ENCODE measurements at regions not wholly inside any gene's neighbourhood (a gene's known extent, or its start where the extent isn't known, plus 50 kb on each side); places are given as distances from the start of the nearest gene placed in this dataset.

DNA sequence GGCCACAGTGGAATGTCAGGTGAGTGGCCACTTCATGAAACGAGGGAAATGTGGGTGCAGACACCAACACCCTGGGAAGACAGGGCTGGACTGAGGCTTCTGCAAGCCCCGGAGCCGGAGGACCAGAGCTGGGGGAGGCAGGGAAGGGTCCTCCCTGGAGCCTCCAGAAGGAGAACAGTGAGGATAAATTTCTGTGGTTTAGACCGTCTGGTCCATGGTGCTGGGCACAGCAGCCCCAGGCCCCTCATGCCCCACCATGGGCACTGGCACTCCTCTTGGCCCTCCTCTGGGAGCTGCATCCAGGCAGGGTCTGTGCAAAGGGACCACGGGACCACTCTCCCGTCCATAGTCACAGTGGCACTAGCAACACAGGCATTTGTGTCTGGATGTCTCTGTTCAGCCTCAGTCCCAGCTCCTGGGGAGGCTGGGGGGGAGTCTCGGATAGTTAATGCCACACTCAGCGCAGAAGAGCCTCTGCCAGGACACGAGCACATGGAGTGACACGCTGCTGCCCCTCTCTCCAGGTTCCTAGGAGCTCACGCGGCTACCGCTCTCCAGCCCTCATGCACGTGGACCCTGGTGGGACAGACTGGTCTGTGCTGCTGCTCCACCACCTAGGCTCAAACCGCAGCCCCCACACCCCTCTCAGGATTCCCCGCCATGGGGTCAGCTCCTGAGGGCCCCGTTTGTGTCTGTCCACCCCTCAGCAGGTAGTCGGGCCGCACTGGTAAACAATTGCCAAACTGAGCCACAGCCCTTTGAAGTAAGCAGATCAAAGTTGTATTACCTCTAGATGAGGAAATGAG lies 305.9 kb upstream of the SALL3 start:
- DNase-seq = no peak

DNA sequence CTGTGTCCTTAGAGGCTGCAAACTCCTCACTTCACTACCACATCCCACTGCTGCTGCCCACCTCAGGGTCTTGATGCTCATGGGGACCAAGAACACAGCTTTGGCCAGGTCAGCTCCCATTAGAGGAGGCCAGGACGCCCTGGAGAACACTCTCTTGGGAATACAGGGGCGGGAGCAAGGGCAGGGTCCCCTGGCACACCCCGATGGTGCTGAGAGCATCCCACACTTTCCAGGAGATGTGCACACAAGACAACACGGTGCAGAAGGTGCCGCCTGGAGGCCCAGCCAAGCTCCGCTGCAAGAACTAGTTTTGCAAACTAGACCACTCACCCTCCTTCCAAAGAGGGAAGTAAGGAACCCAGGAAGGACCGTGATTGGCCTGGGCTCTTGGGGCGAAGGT lies 304.4 kb upstream of the SALL3 start:
- no peak for DNase-seq

DNA sequence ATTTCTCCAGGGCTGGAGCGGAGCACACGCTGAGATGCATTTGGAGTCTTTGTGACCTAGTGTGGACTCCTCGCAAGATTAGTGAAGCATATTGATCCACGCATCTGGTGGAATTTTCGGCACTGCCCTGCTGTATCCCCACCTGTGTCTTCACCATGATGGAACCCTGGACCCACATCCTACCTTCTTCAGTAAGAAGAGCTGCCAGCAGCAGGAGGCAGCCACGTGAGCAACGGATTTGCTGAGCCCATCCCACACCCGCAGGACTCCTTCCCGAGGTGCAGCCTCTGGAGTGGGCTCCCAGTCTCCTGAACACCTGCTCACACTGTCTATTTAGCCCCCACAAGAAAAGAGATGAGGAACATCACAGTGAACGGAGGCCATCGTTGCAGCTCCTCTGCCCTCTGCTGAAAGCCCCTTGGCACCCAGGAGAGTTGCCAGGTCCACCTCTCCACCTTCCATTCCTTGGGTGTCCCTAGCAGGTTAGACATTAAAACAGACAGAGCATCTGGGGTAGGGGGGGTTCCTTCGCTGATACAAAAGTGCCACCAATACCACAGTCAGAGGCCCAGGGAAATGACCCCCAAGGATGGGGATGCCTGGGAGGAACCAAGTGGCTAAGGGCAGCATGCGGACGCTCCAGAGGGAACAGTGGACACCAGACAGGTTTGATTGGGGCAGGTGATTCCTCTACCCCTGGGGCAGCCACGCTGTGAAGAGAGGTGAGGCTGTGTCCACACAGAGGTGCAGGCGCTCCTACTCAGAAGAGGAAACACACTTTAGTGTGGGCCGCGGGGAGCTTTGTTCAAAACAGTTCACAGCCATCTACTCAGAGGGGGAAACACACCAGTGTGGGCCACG lies 302.8 kb upstream of the SALL3 start:
- no peak for DNase-seq

DNA sequence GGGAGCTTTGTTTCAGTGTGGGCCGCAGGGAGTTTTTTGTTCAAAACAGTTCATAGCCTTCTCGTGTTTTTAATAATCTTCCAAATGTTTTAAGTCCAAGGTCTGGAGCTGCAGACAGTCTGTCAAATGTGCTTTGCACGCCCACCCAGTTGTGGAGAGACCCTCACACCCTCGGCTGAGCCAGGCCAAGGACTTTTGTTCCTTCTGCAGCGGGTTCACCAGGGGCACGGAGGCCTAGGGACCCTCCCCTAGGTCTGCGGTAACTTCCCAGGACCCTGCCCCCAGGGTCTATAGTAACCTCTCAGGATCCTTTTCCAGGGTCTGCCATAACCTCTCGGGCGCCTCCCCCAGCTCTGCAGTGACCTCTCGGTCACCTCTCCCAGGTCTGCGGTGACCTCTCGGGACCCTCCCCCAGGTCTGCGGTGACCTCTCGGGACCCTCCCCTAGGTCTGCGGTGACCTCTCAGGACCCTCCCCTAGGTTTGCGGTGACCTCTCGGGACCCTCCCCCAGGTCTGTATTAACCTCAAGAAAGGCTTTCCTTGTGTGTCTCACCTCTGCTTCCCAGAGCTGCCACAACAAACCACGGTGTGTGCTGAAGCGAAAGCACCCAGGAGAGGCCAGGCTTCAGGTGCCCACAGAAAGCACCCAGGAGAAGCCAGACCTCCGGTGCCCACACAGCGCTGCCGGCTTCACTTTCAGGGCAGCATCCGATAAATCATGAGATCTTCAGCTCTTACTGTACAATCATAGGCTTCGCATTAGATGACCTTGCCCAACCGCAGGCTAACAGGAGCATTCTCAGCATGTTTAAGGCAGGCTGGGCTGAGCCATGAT lies 301.9 kb upstream of the SALL3 start:
- DNase-seq = no peak

DNA sequence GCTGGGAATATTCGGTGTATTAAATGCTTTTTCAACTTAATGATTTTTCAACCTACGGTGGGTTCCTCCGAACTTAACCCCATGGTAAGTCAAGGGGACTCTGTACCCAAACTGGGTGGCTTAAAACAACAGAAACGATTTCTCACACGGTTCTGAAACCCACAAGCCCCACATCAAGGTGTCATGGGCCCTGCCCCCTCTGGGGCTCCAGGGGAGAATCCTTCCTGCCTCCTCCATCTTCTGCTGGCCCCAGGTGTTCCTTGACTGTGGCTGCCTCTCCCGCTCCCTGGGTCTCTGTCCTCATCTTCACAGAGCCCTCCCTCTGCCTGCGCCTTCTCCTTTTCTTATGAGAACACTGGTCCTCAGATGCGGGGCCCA lies 301.3 kb upstream of the SALL3 start:
- no peak for DNase-seq

DNA sequence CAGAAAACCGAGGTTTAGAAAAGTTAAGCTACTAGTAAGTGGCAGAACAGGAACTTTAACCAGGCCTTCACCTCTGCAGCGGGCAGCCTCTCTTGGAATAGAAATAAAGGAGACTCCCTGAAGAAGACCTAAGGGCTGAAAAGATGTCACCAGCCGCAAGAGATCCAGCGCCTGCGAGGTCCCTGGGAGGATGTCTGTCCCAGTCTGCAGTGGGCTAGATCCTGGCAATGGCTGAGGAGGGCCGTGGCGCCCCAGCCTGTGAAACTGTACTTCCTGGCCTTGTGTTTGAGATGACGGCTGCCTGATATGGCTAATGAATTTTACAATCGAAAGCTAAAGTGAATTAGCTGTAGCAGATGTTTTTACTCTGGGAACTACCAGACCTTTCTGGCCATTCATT lies 300.6 kb upstream of the SALL3 start:
- DNase-seq = no peak

DNA sequence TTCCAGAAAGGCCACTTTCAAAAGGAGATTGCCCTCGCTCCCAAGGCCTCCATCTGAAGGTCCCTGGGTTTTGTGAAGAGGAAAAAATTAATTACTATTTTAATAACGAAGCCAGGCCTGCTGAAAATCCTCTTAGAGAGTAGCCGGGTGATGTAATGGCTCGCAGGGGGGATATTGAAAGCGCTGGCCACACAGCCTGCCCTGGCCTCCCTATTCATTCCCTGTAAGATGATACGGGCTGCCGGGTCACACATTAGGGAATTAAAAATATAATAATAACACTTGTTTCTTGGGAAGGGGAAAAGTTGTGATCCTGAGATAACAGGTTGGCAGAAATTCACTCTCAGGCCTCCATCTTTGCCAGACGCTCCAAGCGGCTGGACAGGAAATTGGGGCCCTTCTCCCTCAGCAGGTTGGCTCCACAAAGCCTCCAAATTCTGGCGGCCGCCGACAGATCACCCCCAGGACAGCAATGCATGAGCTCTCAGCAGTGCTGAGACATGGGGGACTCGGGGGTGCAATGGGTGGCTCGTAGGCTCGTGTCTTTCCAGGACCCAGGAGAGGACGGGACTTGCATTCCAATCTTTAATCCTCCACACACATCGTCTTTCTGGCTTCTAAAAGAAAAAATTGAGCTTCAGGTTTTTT lies 299.9 kb upstream of the SALL3 start:
- no peak for DNase-seq

DNA sequence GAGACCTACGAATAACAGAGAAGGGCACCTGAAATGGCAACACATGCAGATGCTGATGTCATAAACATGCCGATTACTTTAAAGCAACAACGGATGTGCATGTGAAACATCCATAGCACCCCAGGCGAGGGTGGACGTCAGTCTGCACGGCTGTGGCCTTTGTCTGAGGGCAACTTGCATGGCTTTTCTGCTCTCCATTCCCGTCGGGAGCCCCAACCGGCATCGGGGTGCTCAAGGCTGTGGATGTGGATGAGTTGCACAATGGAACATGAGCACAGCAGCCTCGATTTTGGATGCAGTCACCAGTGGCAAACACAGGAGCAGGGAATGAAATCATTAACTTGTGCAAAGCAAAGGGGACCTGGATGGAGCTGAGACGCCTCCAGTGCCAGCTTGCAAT lies 298.2 kb upstream of the SALL3 start:
- no peak for DNase-seq

DNA sequence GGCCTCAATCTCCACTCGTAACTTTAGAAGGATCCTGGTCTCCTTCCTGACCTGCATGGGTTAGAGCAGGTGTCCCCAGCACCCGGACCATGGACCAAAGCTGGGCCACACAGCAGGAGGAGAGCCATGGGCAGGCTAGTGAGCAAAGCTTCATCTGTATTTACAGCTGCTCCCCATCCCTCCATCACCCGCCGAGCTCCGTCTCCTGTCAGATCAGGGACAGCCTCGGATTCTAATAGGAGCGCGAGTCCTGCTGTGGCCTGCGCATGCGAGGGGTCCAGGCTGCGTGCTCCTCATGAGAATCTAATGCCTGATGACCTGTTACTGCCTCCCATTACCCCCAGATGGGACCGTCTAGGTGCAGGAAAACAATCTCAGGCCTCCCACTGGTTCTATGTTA lies 297.7 kb upstream of the SALL3 start:
- no peak for DNase-seq

DNA sequence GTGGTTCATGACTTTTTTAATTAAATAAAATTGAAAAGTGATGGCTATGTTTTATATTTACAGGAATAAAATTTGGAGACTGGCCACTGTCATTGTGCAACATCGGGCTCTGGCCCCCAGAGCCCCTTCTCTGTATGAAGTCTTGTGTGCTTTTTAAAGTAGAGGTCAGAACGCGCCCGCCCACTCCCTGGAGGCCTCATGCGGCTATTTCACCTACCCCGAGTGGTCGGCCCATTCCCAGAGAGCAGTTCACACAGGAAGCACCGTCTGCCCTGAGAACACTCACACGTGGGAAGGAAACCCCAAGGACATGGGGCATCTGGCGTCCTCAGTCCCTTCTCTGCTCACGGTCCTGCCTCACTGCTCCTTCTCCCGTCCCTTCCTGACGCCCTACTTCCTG lies 296.9 kb upstream of the SALL3 start:
- no peak for DNase-seq

DNA sequence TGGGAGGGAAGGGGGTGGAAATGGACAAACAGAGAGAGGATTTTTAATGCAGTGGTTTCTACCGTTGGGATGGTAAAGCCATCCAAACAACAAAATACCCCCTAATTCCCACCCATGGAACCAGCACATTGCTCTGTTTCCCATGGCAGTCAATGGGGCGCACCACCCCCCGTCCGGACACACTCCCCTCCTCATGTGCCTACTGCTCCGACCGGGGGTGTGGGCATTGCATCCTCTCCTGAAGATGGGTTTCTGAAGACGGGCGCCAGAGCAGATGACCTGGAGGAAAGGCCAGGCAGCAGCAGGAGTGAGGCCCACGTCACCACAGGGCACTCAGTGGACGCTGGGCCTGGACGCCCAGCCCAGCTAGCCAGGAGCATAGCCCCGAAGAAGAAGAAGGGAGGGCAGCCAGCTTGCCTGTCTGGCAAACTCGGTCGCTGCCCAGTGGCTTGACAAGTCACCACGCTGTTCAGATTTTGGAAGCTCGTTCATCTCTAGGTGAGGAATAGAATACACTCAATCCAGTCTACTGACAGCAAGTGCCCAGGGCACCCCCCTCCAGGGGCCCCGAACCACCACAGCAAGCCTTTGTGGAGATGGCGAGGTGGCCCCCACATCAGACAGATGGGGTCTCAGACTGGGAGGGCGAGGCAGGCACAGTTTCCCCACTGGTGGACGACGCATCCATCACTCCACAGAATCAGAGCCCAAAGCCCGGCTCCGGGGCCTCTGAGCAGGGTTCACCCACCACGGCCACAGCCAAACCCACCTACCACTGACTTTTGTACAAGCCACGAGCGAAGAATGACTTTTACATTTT lies 296.2 kb upstream of the SALL3 start:
- no peak for DNase-seq

DNA sequence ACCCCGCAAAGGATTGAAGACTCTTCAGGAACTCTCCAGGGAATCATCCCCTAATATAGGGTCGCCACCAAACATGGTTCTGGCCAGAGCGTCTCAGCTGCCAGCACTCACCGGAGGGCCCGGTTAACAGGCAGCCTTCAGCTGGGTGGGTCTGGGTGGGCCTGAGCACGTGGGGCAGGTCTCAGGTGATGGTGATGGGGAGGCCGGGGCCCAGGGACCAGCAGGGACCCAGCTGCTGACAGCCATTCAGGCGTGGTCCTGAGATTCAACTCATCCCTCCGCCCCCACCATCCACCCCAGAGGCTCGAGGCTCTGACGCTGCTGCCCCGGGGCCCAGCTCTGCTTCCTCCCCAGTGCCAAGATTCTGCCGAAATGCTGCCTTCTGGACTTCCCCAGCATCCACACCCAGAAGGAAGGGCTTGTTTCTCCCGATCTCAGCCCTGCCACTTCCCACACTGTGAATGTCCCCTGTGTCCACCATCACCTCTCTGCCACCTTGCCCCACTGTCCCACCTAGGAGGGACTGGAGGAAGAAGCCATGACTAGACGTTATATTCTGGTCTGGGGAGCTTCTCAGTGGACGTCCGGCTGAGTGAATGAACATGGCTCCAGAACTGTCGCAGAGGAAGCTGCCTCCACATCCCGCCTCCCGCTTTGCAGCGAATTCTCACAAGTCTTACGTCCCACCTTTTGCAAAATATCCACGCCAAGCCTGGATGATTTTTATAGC lies 294.2 kb upstream of the SALL3 start:
- no peak for DNase-seq

DNA sequence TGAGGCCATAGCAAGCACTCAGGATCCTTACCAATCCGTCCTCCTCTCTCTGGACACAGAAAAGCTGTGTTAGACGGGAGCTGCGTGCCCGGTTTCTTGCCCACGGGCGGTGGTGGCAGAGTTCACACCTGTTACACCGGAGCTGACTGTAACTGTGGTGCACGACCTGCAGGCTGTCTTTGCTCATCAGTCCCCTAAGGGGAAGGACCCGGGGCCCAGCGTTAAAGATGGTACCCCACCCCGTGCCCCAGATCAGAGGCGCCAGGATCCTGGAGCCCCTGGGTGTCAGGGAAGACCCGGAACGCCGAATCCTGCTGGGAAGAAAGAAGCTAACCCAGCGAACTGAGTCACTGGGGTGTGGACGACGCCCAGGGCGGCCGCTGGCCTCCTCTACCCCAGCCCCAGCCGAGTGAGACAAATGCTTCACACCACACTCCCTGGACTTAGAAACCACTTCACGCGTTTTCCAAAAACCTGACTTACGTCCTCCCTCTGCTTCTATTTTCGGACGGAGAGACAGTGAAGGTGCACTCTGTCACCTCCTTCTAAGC lies 293.6 kb upstream of the SALL3 start:
- DNase-seq = no peak

DNA sequence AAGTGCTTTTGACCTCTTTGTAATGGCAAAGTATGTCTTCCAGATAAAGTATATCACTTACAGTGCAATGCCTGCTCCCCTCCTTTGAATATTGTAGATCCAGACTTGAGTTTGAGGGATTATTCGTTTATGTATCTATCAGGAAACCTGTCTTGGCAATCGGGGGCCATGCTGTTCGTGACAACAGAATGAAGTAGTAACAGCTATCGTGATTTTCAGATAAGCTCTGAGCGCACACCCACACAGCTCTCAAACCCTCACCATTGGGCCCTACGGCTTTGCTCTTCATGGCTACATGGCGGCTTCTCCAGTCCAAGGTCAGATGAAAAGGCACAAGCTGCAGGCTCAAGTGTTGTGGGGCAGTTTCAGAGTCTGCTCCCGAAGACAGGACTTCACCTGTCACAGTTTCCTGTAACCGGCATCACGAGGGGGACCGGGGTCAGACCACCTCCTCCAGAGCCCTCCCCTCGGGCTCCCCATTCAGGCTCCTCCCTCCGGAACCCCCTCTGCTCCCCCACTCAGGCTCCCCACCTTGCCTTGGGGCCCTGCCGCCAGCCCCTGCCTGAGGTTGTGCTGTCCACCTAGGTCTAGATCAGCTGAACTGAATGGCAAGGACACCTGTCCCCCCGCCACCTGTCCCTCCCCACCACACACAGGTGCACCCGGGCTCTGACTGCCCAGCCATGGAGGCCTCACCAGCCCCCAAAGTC lies 292.5 kb upstream of the SALL3 start:
- DNase-seq = no peak

DNA sequence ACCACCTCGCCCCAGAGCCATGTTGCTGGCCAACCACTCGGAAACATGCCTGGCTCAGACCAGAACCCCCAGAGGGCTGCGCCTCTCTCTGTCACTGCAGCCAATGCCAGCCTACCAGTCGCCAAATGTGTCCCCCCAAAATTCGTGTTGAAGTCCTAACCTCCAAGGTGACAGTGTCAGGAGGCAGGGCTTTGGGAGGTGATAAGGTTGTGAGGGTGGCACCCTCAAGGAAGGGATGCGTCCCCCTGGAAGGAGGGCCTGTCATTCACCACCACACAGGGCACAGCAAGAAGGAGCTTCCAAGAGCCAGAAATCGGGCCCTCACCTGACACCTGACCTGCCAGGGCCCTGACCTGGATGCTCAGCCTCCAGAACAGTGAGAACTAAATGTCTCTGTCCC lies 291.9 kb upstream of the SALL3 start:
- no peak for DNase-seq

DNA sequence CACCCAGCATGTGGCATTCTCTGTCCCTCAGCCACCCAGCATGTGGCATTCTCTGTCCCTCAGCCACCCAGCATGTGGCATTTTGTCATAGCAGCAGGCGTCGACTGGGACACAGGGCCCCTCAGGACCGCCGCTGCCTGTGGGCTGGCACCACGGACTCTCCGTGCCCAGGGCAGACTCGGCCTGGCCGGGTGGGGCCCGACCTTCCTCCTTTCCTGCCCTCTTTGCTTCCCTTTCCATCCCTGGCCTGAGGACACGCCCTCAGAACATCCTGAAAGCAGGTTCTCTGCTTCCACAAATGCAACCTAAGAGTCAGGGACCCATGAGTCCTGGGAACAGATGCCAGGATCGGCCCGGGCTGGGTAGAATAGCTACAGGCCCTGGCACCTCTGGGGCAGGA lies 291.4 kb upstream of the SALL3 start:
- no peak for DNase-seq

DNA sequence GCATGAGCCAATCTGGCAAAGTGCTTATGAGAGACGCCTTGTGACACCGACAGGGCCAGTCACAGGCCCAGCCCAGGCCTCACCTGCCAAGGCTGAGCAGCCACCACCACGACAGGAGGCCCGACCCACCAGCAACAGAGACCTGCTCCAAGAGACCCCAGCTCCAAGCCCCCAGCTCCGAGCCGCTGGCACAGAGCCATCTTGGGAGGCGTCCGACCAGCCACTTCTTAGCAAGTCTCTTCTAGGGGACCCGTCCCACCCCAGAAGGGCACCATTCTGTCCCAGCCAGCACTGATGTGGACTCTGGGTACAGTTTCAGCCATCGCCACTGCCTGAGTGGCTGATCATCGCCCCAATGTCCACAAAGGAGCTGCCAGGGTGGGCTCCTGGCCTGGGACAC lies 290.7 kb upstream of the SALL3 start:
- no peak for DNase-seq

DNA sequence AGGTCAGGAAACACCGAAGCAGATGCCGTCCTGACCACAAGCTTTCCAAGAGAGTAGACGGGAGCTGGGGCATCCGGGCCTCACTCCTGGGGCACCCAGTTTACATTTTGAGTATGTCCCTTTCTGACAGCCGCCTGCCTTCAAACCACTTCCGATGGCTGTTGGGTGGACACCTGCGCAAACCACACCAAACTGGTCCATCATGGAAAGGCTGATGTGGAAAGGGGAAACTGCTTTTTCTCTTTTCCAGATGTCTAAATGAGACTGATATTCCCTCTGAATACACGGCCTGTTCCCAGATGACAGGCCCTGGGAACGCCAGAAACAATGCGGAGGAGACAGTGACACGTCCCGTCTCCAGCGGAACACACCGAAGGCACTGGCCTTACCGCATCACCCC lies 290.0 kb upstream of the SALL3 start:
- DNase-seq = no peak

DNA sequence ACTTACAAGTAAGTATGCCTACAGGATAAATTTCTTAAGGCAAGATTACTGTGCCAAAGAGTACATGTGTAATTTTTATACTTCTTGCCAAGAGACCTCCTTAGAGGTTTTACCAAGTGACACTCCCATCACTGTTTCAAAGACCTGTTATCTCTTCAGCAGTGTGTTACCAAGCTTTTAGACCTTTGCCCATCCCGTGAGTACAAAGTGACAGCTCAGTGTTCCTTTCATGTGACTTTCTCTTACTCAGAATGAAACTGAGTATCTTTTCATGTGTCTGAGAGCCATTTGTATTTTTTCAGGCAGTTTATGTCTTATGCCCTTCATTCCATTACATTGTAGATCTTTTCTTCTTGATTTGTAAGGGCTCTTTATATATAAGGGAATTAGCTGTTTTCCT lies 287.5 kb upstream of the SALL3 start:
- DNase-seq = no peak

DNA sequence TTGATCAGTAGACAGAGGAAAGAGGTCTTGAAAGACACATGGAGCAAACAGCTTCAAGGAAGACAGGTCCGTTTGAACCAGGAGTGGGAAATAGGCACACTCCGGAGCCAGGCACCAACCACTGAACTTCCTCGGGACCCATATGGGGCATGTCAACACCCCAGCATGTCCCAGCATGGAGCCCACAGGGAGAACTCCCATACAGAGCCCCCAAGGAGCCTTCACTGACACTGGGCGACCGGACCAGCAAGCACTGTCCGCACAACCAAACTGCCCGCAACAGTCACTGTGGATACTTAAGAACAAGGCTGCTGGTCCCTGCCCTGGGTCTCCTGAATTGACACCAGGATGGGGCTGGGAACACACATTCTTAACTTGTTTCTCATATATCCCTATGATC lies 286.2 kb upstream of the SALL3 start:
- no peak for DNase-seq
